Endothelial cell of umbilical vein (primary cell): ENCODE measurements at regions not wholly inside any gene's neighbourhood (a gene's known extent, or its start where the extent isn't known, plus 50 kb on each side); places are given as distances from the start of the nearest gene placed in this dataset.

Experiments used
- BruUV-seq: library from RNA; stranded (reverse); fragments of 400-500 nt; replicated peaks from 2 replicates; lab custom pipeline; 2021; lab: Mats Ljungman, UMichigan
- CTCF ChIA-PET: fragments of 300-600, 350-600 bp; sonication (Branson Sonifier 250); formaldehyde crosslinking; loops from one replicate; lab custom pipeline; 2021; ENCODE audit warnings: antibody characterized with exemption, inconsistent platforms; lab: Charles Lee
- POLR2A ChIA-PET: fragments of 300-600, 350-600 bp; sonication (Branson Sonifier 250); formaldehyde crosslinking; loops from one replicate; lab custom pipeline; 2021; ENCODE audit warnings: antibody characterized with exemption, inconsistent platforms; lab: Charles Lee
- DNase-seq: peaks from one replicate; pipeline ENCODE4 v3.0.0-alpha.2; 2011; ENCODE audit warnings: low read depth, low spot score
- FAIRE-seq: peaks from 2 replicates; lab custom pipeline; 2011; peaks lifted over from hg19 to GRCh38; lab: Jason Lieb, UNC
- H2AFZ ChIP-seq: 2 replicates; pipeline ENCODE4 v1.6.0; 2012; ENCODE audit warnings: low read depth, low read length, control low read depth, inconsistent platforms
- H3K27ac ChIP-seq: 2 replicates; pipeline ENCODE4 v1.5.1; 2011; ENCODE audit warnings: low read depth, mild to moderate bottlenecking, control low read depth, low read length, moderate library complexity; ENCODE audit not compliant: insufficient read depth
- H3K27me3 ChIP-seq, 2 experiments: 2 replicates each; pipeline versions ENCODE4 v1.6.0 to v1.6.1; 2011; ENCODE audit warnings: low read length in 2 of 2, mixed read lengths in 1 of 2; ENCODE audit not compliant: control insufficient read depth in 2 of 2, insufficient read depth in 2 of 2
- H3K36me3 ChIP-seq, 2 experiments: 2 replicates in 1 of 2; 3 replicates in 1 of 2; pipeline ENCODE4 v1.5.1; 2011; ENCODE audit warnings: low read length in 2 of 2, mild to moderate bottlenecking in 1 of 2, moderate library complexity in 1 of 2; ENCODE audit not compliant: control insufficient read depth in 2 of 2, insufficient read depth in 2 of 2; ENCODE audit errors: extremely low read depth in 1 of 2
- H3K4me1 ChIP-seq: 3 replicates; pipeline ENCODE4 v1.5.1; 2011; ENCODE audit warnings: mild to moderate bottlenecking, low read length; ENCODE audit not compliant: control insufficient read depth, insufficient read depth; ENCODE audit errors: extremely low read depth
- H3K4me2 ChIP-seq: 2 replicates; pipeline ENCODE4 v1.6.1; 2011; ENCODE audit warnings: low read length, control low read depth, mixed read lengths; ENCODE audit not compliant: insufficient read depth
- H3K4me3 ChIP-seq, 3 experiments: fragments of 200-600 bp in 1 of 3; sonication (generic), shearing (Covaris generic) in 1 of 3; replicated peaks in 1 of 3; 2 replicates each; pipeline ENCODE4 v1.5.1; 2011 to 2016; ENCODE audit warnings: control low read depth in 3 of 3, low read length in 3 of 3, mild to moderate bottlenecking in 2 of 3, inconsistent platforms in 1 of 3, low read depth in 1 of 3, moderate library complexity in 1 of 3; ENCODE audit not compliant: insufficient read depth in 1 of 3
- H3K79me2 ChIP-seq: 2 replicates; pipeline ENCODE4 v1.6.0; 2012; ENCODE audit warnings: low read length, inconsistent platforms; ENCODE audit not compliant: control insufficient read depth, insufficient read depth
- H3K9ac ChIP-seq: replicated peaks from 2 replicates; pipeline ENCODE3; 2011; ENCODE audit warnings: low read length, control low read depth; ENCODE audit not compliant: insufficient read depth; ENCODE audit errors: extremely low read depth
- H3K9me1 ChIP-seq: replicated peaks from 3 replicates; pipeline ENCODE4 v1.6.0; 2011; ENCODE audit warnings: mild to moderate bottlenecking, low read length; ENCODE audit not compliant: control insufficient read depth, insufficient read depth; ENCODE audit errors: extremely low read depth
- H3K9me3 ChIP-seq: replicated peaks from 2 replicates; pipeline ENCODE4 v1.5.1; 2012; ENCODE audit warnings: low read length, inconsistent platforms; ENCODE audit not compliant: control insufficient read depth, insufficient read depth
- H4K20me1 ChIP-seq: replicated peaks from 2 replicates; pipeline ENCODE3; 2011; ENCODE audit warnings: mild to moderate bottlenecking, low read length; ENCODE audit not compliant: control insufficient read depth, insufficient read depth; ENCODE audit errors: extremely low read depth
- EZH2 ChIP-seq: IDR thresholded peaks from 2 replicates; pipeline ENCODE4 v1.6.1; 2012; ENCODE audit warnings: borderline replicate concordance, low read depth, mild to moderate bottlenecking, moderate library complexity, low read length, inconsistent platforms; ENCODE audit not compliant: severe bottlenecking
- FOS ChIP-seq: IDR thresholded peaks from 2 replicates; pipeline ENCODE4 v1.6.1; 2011; ENCODE audit warnings: mild to moderate bottlenecking, low read length, moderate library complexity, borderline replicate concordance; ENCODE audit not compliant: insufficient read depth
- GATA2 ChIP-seq: IDR thresholded peaks from 2 replicates; pipeline ENCODE4 v1.7.0; 2011; ENCODE audit warnings: low read depth, mild to moderate bottlenecking, moderate library complexity, mixed read lengths, low read length; ENCODE audit not compliant: insufficient read length, insufficient read depth
- JUN ChIP-seq: IDR thresholded peaks from 2 replicates; pipeline ENCODE4 v1.6.1; 2011; ENCODE audit warnings: borderline replicate concordance, low read depth; ENCODE audit not compliant: insufficient read length, insufficient read depth
- MYC ChIP-seq: IDR thresholded peaks from one replicate; pipeline ENCODE4 v1.6.1; 2011; ENCODE audit warnings: mild to moderate bottlenecking, low read depth, low read length
- POLR2A ChIP-seq: IDR thresholded peaks from 2 replicates; pipeline ENCODE4 v1.6.1; 2012; ENCODE audit warnings: low read depth, mild to moderate bottlenecking, control low read depth, low read length
- POLR2AphosphoS5 ChIP-seq: IDR thresholded peaks from 2 replicates; pipeline ENCODE4 v1.6.1; 2012; ENCODE audit warnings: low read depth, mild to moderate bottlenecking, control low read depth, low read length, moderate library complexity; ENCODE audit not compliant: insufficient read depth
- dilution Hi-C: fragments of 300-500 bp; cut with MboI; formaldehyde crosslinking; loops from one replicate; pipeline ENCODE4 v1.15.0; 2019; ENCODE audit warnings: low sequenced_read_pairs; ENCODE audit not compliant: extremely low pct_ligation_motif_present
- intact Hi-C: fragments of 100-400 bp; cut with micrococcal nuclease; formaldehyde crosslinking; loops from one replicate; pipeline ENCODE4 v1.10.0; 2022
- TF ChIP-seq, protein P1 (sequence below): IDR thresholded peaks from 2 replicates; pipeline ENCODE4 v1.6.1; 2011; ENCODE audit not compliant: insufficient read depth, insufficient read length
- TF ChIP-seq, protein P2 (sequence below), 2 donors: IDR thresholded peaks; 1 replicate in 1 of 2; 2 replicates in 1 of 2; pipeline ENCODE4 v1.5.1; 2011; ENCODE audit warnings: low read length in 2 of 2, mild to moderate bottlenecking in 2 of 2, moderate library complexity in 2 of 2, control low read depth in 1 of 2, inconsistent platforms in 1 of 2, low read depth in 1 of 2; ENCODE audit not compliant: insufficient read depth in 1 of 2; ENCODE audit errors: extremely low read depth in 1 of 2

DNA sequence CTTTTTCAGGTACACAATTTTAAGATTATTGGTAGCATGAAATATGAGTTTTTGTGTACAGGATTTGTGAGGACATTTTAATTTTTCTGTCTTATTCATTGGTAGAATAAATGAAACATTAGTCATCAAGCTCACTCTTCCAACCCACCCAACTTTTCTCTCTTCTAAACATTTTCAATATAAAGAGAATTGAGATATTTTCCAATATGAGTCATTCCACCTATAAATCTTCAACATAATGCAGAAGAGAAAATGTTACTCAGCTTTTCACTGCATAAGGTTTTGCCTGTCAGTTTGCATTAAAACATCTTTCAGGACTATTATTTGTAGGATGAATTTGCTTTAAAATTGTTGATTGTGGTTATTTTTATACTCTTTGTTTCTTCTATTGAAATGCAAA is 330.7 kb downstream of the PCDH20 start:
- DNase-seq: no peak
- no TSS peak for BruUV-seq
- Histone ChIP-seq H3K9me1 (no peaks in the 10 kb centered on the region), H3K27ac (no peak overlapping the region), H3K9me3 (no peaks in the 10 kb centered on the region), H3K4me1 (no peaks in the 10 kb centered on the region), H3K9ac (no peak overlapping the region), H3K79me2 (no peaks in the 10 kb centered on the region), H3K36me3 (no peaks in the 10 kb centered on the region), H3K27me3 (no peaks in the 10 kb centered on the region), H3K4me3 (no peak overlapping the region), H2AFZ (no peak overlapping the region), H3K4me2 (no peak overlapping the region), H4K20me1 (no peaks in the 10 kb centered on the region)
- POLR2A ChIA-PET: no interaction called here
- dilution Hi-C loops: no loop called here
- CTCF ChIA-PET: no interaction called here
- intact Hi-C loops: no loop called here
- FAIRE-seq: no peak
- TF ChIP-seq POLR2AphosphoS5 (no peak), MYC (no peak), EZH2 (no peak), FOS (no peak), JUN (no peak), POLR2A (no peak), GATA2 (no peak)
- TF ChIP-seq, protein P1, sequence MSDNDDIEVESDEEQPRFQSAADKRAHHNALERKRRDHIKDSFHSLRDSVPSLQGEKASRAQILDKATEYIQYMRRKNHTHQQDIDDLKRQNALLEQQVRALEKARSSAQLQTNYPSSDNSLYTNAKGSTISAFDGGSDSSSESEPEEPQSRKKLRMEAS: no peak
- TF ChIP-seq, protein P2, sequence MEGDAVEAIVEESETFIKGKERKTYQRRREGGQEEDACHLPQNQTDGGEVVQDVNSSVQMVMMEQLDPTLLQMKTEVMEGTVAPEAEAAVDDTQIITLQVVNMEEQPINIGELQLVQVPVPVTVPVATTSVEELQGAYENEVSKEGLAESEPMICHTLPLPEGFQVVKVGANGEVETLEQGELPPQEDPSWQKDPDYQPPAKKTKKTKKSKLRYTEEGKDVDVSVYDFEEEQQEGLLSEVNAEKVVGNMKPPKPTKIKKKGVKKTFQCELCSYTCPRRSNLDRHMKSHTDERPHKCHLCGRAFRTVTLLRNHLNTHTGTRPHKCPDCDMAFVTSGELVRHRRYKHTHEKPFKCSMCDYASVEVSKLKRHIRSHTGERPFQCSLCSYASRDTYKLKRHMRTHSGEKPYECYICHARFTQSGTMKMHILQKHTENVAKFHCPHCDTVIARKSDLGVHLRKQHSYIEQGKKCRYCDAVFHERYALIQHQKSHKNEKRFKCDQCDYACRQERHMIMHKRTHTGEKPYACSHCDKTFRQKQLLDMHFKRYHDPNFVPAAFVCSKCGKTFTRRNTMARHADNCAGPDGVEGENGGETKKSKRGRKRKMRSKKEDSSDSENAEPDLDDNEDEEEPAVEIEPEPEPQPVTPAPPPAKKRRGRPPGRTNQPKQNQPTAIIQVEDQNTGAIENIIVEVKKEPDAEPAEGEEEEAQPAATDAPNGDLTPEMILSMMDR (IDR thresholded peaks at IDR 0.05; ENCODE audit: extremely low read depth in 1 of 2, insufficient read depth in 1 of 2, low read depth in 1 of 2, low read length in 2 of 2): no peak
